Pancreas (tissue), 10 donors: ENCODE measurements at regions not wholly inside any gene's neighbourhood (a gene's known extent, or its start where the extent isn't known, plus 50 kb on each side); places are given as distances from the start of the nearest gene placed in this dataset.
"Not testable (repeated sequence)": the region's sequence is repeated elsewhere in the genome, so short reads cannot be mapped to it uniquely, and the experiment has no call there.

Experiments used
- ATAC-seq, 4 donors: fragments of 200-7000 bp; cut with Tn5 transposase; one replicate each; pipeline versions ENCODE4 v1.8.0 to v1.9.1; 2020; ENCODE audit warnings: mild to moderate bottlenecking in 4 of 4, moderate library complexity in 4 of 4
- DNase-seq, 6 donors: peaks; one replicate each; pipeline ENCODE4 v3.0.0-alpha.2; 2020
- FAIRE-seq: peaks from 2 replicates; lab custom pipeline; 2012; peaks lifted over from hg19 to GRCh38; lab: Jason Lieb, UNC
- H3K27ac ChIP-seq, 4 donors: fragments of 200-600 bp; sonication (generic); 1 replicate in 3 of 4; 2 replicates in 1 of 4; pipeline versions ENCODE4 v1.5.0 to v1.8.0; 2020
- H3K27me3 ChIP-seq, 4 donors: fragments of 200-600 bp; one replicate each; pipeline ENCODE4 v1.8.0; 2021
- H3K36me3 ChIP-seq, 3 donors: fragments of 200-600 bp; sonication (generic) in 1 of 3; one replicate each; pipeline versions ENCODE4 v1.5.0 to v1.8.0; 2020 to 2021
- H3K4me1 ChIP-seq, 3 donors: fragments of 200-600 bp; one replicate each; pipeline ENCODE4 v1.8.0; 2021
- H3K4me3 ChIP-seq, 4 donors: fragments of 200-600 bp; sonication (generic) in 2 of 4; one replicate each; pipeline versions ENCODE4 v1.5.0 to v1.8.0; 2020 to 2021
- H3K9me3 ChIP-seq, 4 donors: fragments of 200-600 bp; one replicate each; pipeline ENCODE4 v1.8.0; 2021
- WGBS, 2 donors: extraction: QIAGEN DNeasy Blood & Tissue Kit; methylation state at CpG; one replicate each; pipeline ENCODE4 v1.1.7; 2013; 5-methylcytosine and 5-hydroxymethylcytosine counted together
- intact Hi-C, 3 donors: fragments of 100-400 bp; cut with DNase I; formaldehyde crosslinking; loops; one replicate each; pipeline versions ENCODE4 v1.11.1 to v1.14.2; 2022
- TF ChIP-seq, protein P1 (sequence below), 4 donors: fragments of 200-600 bp; sonication (generic) in 3 of 4; IDR thresholded peaks; one replicate each; pipeline versions ENCODE4 v1.5.0 to v1.8.0; 2021; ENCODE audit warnings: antibody characterized with exemption in 4 of 4
- donor health status: healthy with polysubstance abuse.
- donor health status: DM: no; HTN: no; CAD: no; lungs with moderate emphysema.
- donor health status: DM: no; HTN: no; CAD: no.
- donor health status: control.
- donor health status: control.
- donor health status: Bipolar disorder and iron deficiency.
- donor health status: DM: yes; HTN: yes; CAD: no.
- donor health status: DM: no; HTN: no; CAD: no.
- donor health status: DM: no; HTN: no; CAD: no.
- donor health status: DM: yes; HTN: yes; CAD: no.

DNA sequence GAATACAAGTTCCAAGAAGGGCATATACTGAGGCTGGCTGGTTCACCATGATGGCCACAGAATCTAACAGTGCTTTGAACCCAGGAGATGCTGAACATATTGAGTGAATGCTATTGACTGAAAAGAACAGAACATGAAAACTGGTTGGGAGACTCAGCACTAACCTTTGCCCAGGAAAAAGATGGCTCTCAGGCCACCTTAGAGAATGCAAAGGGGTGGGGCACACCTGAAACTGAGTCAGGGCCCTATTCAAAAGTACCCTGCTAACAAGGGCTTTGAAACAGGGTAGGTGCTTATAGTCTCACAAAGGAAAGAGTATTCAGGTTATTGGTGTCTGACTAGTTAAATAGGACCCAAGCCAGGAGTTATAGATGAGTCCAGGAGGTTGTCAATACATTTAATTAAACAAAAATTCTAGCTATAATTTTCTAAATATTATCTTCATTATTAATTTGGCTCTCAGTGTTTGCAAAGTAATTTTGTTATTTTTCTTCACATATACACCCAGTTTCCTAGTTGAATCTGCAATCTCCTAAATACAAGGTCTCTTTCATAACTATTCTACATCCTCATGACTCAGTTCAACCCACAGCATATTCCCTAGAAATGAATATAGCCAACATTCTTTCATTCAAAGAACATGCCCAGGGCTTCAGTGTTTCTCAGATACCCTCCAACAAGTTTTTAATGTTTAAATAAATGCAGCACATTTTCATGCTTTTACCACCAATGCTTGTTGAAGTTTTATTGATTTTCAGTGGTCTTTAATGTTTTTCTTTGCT lies 144.2 kb upstream of the RAPGEF2 start:
- Histone ChIP-seq H3K27ac (no peak overlapping the region), H3K4me3 (no peak overlapping the region), H3K27me3 (no peaks in the 10 kb centered on the region), H3K9me3 (no peaks in the 10 kb centered on the region), H3K36me3 (no peaks in the 10 kb centered on the region), H3K4me1 (no peaks in the 10 kb centered on the region)
- no peak for FAIRE-seq
- DNase-seq: no peak
- intact Hi-C loops: no loop called here
- TF ChIP-seq, protein P1, sequence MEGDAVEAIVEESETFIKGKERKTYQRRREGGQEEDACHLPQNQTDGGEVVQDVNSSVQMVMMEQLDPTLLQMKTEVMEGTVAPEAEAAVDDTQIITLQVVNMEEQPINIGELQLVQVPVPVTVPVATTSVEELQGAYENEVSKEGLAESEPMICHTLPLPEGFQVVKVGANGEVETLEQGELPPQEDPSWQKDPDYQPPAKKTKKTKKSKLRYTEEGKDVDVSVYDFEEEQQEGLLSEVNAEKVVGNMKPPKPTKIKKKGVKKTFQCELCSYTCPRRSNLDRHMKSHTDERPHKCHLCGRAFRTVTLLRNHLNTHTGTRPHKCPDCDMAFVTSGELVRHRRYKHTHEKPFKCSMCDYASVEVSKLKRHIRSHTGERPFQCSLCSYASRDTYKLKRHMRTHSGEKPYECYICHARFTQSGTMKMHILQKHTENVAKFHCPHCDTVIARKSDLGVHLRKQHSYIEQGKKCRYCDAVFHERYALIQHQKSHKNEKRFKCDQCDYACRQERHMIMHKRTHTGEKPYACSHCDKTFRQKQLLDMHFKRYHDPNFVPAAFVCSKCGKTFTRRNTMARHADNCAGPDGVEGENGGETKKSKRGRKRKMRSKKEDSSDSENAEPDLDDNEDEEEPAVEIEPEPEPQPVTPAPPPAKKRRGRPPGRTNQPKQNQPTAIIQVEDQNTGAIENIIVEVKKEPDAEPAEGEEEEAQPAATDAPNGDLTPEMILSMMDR (IDR thresholded peaks at IDR 0.05): no peak
- no peak for ATAC-seq

DNA sequence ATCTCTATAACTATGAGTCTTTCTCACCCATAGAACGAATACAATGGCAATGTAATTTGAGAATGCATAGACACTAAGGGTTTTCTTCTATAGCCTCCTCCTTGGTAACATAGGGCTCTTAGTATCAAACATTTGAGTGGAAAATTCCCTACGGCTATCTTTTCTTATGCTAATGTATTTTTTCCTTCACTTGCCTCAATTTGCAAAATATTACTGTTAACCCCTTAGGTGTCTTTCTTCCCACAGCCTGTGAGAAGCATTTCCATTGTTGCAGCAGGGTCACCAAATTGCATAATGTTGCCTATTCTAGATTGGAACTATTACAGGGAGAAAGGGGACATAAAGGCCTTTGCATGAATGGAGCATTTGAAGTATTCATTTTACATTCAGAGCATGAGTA lies 140.5 kb upstream of the RAPGEF2 start:
- intact Hi-C loops: no loop called here
- Histone ChIP-seq H3K27me3 (no peaks in the 10 kb centered on the region), H3K27ac (no peak overlapping the region), H3K4me3 (no peak overlapping the region), H3K4me1 (no peaks in the 10 kb centered on the region), H3K9me3 (no peaks in the 10 kb centered on the region), H3K36me3 (no peaks in the 10 kb centered on the region)
- no peak for FAIRE-seq
- 50 to 55% methylated on average over 2 of the region's 2 CpGs for WGBS, 2 donors
- ATAC-seq: no peak
- no peak for DNase-seq
- TF ChIP-seq, protein P1 (IDR thresholded peaks at IDR 0.05): no peak

DNA sequence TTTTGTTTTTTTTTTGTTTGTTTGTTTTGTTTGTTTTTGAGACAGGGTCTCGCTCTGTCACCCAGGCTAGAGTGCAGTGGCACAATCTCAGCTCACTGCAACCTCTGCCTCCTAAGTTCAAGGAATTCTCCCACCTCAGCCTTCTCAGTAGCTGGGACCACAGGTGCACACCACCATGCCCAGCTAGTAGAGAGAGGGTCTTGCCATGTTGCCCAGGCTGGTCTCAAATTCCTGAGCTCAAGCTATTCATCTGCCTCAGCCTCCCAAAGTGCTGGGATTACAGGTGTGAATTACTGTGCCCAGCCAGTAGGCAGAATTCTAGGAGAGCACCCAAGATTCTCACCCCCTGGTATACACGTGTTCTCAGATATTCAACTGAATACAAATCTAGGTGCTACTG lies 139.6 kb upstream of the RAPGEF2 start:
- DNase-seq, ATAC-seq, H3K36me3 ChIP-seq, H3K9me3 ChIP-seq, H3K27ac ChIP-seq, intact Hi-C loops, H3K4me1 ChIP-seq, H3K27me3 ChIP-seq, FAIRE-seq, H3K4me3 ChIP-seq: not testable (repeated sequence)
- 92 to 93% methylated on average over 2 of the region's 2 CpGs for WGBS, 2 donors

DNA sequence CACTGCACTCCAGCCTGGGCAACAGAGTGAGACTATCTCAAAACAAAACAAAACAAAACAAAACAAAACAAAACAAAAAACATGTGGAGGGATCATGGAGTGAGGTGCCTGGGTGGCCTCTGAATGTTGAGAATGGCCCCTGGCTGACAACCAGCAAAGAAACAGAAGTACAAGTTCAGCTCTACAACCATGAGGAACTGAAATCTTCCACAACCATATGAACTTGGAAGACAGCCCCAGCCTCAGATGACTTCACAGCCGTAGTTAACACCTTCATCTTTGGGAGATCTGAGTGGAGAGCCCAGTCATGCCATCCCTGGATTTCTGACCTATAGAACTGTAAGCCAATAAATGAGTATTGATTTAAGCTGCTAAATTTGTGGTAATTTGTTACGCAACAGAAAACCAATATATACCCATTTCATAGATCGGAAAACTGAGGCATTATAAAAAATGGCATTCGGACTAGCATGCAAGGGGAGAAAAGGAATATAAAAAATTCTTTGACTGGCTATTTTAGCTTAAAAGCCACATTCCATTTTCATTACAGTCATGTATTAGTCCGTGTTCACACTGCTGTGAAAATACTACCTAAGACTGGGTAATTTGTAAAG lies 138.7 kb upstream of the RAPGEF2 start:
- ATAC-seq (no peak), FAIRE-seq (no peak), DNase-seq (no peak)
- H3K27ac ChIP-seq: no peak overlapping the region
- H3K4me3 ChIP-seq: no peak overlapping the region
- intact Hi-C loops: no loop called here
- 90 to 91% methylated on average over 5 of the region's 5 CpGs for WGBS, 2 donors
- H3K4me1 ChIP-seq: no peaks in the 10 kb centered on the region
- no peaks in the 10 kb centered on the region for H3K36me3 ChIP-seq
- H3K27me3 ChIP-seq: no peaks in the 10 kb centered on the region
- no peaks in the 10 kb centered on the region for H3K9me3 ChIP-seq
- TF ChIP-seq, protein P1 (IDR thresholded peaks at IDR 0.05): no peak

DNA sequence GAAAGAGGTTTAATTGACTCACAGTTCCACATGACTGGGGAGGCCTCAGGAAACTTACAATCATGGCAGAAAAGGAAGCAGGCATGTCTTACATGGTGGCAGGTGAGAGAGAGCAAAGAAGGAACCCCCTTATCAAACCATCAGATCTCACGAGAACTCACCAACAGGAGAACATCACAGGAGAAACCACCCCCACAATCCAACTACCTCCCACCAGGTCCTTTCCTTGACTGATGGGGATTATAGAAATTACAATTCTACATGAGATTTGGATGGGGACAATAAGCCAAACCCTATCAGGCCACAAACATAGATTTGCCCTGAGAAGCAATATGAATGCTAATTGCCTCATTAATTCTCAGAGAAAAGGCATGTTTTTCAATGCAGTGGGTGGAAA lies 138.2 kb upstream of the RAPGEF2 start:
- no peak for DNase-seq
- intact Hi-C loops: no loop called here
- no peaks in the 10 kb centered on the region for H3K36me3 ChIP-seq
- no peak overlapping the region for H3K27ac ChIP-seq
- no peaks in the 10 kb centered on the region for H3K4me1 ChIP-seq
- no peak overlapping the region for H3K4me3 ChIP-seq
- no peaks in the 10 kb centered on the region for H3K9me3 ChIP-seq
- no peaks in the 10 kb centered on the region for H3K27me3 ChIP-seq
- no peak for ATAC-seq
- WGBS, 2 donors: 95 to 97% methylated on average over 1 of the region's 1 CpG
- no peak for FAIRE-seq
- TF ChIP-seq, protein P1 (IDR thresholded peaks at IDR 0.05): no peak
